HL-60 (cell line): ENCODE measurements at regions not wholly inside any gene's neighbourhood (a gene's known extent, or its start where the extent isn't known, plus 50 kb on each side); places are given as distances from the start of the nearest gene placed in this dataset.

Source experiments
- DNase-seq, 2 experiments: peaks; one replicate each; pipeline ENCODE4 v3.0.0-alpha.2; 2010 to 2020; ENCODE audit warnings: low read depth in 1 of 2, low spot score in 1 of 2
- H3K27ac ChIP-seq: fragments of 250-450 bp; sonication (Bioruptor Pico); replicated peaks from 2 replicates; pipeline ENCODE4 v1.5.1; 2020; ENCODE audit warnings: mild to moderate bottlenecking, moderate library complexity
- H3K27me3 ChIP-seq: fragments of 250-450 bp; sonication (Bioruptor Pico); 2 replicates; pipeline ENCODE4 v1.5.1; 2021; ENCODE audit warnings: mild to moderate bottlenecking, moderate library complexity; ENCODE audit not compliant: insufficient read depth, poor library complexity, severe bottlenecking
- H3K4me3 ChIP-seq: replicated peaks from 2 replicates; pipeline ENCODE4 v1.5.1; 2011; ENCODE audit warnings: mild to moderate bottlenecking, control low read depth, low read length; ENCODE audit not compliant: insufficient read depth
- CTCF ChIP-seq: IDR thresholded peaks from one replicate; pipeline ENCODE4 v1.5.1; 2011; ENCODE audit warnings: low read length, control low read depth, inconsistent platforms; ENCODE audit not compliant: insufficient read depth
- GABPA ChIP-seq: IDR thresholded peaks from 2 replicates; pipeline ENCODE4 v1.6.1; 2012; ENCODE audit warnings: low read depth
- POLR2AphosphoS5 ChIP-seq: IDR thresholded peaks from 2 replicates; pipeline ENCODE4 v1.6.1; 2012; ENCODE audit warnings: low read depth
- SPI1 ChIP-seq: IDR thresholded peaks from 2 replicates; pipeline ENCODE4 v1.6.1; 2012; ENCODE audit warnings: low read depth, mild to moderate bottlenecking, borderline replicate concordance
- TF ChIP-seq, protein P1 (sequence below): IDR thresholded peaks from 2 replicates; pipeline ENCODE4 v1.6.1; 2012; ENCODE audit warnings: low read depth; ENCODE audit not compliant: insufficient replicate concordance

DNA sequence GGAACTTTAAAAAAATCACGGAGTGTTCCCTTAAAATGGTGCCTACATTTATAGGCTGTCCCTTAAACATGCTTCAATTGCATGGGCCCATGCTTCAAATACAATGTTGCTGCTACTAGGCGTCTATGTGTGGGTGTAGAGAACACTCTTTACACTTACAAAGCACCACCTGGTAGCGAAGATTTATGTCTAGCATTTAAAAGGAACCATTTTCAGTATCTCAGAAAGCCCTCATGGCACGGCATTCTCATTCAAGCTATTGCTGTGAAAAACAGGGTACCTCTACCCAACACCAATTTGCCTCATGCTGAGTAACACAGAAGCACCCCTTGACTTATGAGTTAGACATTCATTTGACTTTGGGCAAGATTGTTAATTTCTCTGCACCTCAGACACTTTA is 112.9 kb upstream of the CNTNAP5 start:
- DNase-seq: no peak
- Histone ChIP-seq H3K4me3 (no peak overlapping the region), H3K27me3 (no peaks in the 10 kb centered on the region), H3K27ac (no peak overlapping the region)
- TF ChIP-seq CTCF (no peak), GABPA (no peak), POLR2AphosphoS5 (no peak), SPI1 (no peak)
- TF ChIP-seq, protein P1, sequence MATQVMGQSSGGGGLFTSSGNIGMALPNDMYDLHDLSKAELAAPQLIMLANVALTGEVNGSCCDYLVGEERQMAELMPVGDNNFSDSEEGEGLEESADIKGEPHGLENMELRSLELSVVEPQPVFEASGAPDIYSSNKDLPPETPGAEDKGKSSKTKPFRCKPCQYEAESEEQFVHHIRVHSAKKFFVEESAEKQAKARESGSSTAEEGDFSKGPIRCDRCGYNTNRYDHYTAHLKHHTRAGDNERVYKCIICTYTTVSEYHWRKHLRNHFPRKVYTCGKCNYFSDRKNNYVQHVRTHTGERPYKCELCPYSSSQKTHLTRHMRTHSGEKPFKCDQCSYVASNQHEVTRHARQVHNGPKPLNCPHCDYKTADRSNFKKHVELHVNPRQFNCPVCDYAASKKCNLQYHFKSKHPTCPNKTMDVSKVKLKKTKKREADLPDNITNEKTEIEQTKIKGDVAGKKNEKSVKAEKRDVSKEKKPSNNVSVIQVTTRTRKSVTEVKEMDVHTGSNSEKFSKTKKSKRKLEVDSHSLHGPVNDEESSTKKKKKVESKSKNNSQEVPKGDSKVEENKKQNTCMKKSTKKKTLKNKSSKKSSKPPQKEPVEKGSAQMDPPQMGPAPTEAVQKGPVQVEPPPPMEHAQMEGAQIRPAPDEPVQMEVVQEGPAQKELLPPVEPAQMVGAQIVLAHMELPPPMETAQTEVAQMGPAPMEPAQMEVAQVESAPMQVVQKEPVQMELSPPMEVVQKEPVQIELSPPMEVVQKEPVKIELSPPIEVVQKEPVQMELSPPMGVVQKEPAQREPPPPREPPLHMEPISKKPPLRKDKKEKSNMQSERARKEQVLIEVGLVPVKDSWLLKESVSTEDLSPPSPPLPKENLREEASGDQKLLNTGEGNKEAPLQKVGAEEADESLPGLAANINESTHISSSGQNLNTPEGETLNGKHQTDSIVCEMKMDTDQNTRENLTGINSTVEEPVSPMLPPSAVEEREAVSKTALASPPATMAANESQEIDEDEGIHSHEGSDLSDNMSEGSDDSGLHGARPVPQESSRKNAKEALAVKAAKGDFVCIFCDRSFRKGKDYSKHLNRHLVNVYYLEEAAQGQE: no peak

- no peak for DNase-seq
- TF ChIP-seq CTCF (no peak), SPI1 (no peak), POLR2AphosphoS5 (no peak), GABPA (no peak)
- TF ChIP-seq, protein P1: no peak
These were observed 111.8 kb upstream of the CNTNAP5 start for GRCh38 chr2:123913143-123913735.

DNA sequence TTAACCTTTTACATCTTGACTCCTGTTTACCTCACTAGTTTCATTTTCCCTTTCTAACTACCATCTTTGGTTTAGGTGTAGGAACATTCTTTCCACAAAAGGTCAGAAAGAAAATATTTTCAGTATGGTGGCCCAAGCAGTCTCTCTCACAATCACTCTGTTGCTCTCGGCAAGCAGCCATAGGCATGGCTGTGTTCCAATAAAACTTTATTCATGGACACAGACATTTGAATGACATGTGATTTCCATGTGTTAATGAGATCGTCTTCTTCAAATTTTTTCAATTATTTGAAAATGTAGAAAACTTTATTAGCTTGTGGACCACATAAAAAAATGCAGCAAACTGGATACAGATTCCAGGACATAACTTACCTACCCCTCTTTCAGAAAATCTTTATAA is 109.7 kb upstream of the CNTNAP5 start:
- H3K27me3 ChIP-seq: no peaks in the 10 kb centered on the region
- no peak for DNase-seq
- no peak overlapping the region for H3K27ac ChIP-seq
- TF ChIP-seq CTCF (no peak), GABPA (no peak)
- no peak overlapping the region for H3K4me3 ChIP-seq

More at GRCh38 chr2:123913143-123913735, 111.8 kb upstream of the CNTNAP5 start:
- H3K27me3 ChIP-seq: no peaks in the 10 kb centered on the region
- H3K4me3 ChIP-seq: no peak overlapping the region
- H3K27ac ChIP-seq: no peak overlapping the region

GRCh38 chr2:123916051-123916450 is 109.0 kb upstream of the CNTNAP5 start:
- TF ChIP-seq CTCF: no peak
- no peak for TF ChIP-seq POLR2AphosphoS5
- TF ChIP-seq, protein P1: no peak
- TF ChIP-seq SPI1: no peak
- no peak for TF ChIP-seq GABPA
- Histone ChIP-seq H3K27ac (no peak overlapping the region), H3K4me3 (no peak overlapping the region), H3K27me3 (no peaks in the 10 kb centered on the region)
- no peak for DNase-seq
